ENCODE measurements at regions not wholly inside any gene's neighbourhood (a gene's known extent, or its start where the extent isn't known, plus 50 kb on each side); places are given as distances from the start of the nearest gene placed in this dataset.

- TF ChIP-seq EZH2 (IDR thresholded peaks at IDR 0.05) (no peak), POLR2AphosphoS5 (IDR thresholded peaks at IDR 0.05; ENCODE audit: borderline replicate concordance, low read depth, low read length) (no peak)
These were observed 283.2 kb downstream of the KCNS3 start for GRCh38 chr2:18161681-18162080.

Data from SK-N-MC (cell line).